K562 (cell line): ENCODE measurements at regions not wholly inside any gene's neighbourhood (a gene's known extent, or its start where the extent isn't known, plus 50 kb on each side); places are given as distances from the start of the nearest gene placed in this dataset.

Source experiments
- CBX5 ChIP-seq: IDR thresholded peaks from 2 replicates; pipeline ENCODE4 v1.6.1; 2014; ENCODE audit warnings: low read depth, borderline replicate concordance
- NFRKB ChIP-seq: fragments of 450-650 bp; IDR thresholded peaks from 2 replicates; pipeline ENCODE4 v1.6.1; 2016; ENCODE audit warnings: low read depth
- NR2C2 ChIP-seq, 2 experiments: fragments of 200-800 bp in 1 of 2; sonication (Bioruptor generic) in 1 of 2; sonication (generic) in 1 of 2; formaldehyde crosslinking in 1 of 2; IDR thresholded peaks; 2 replicates each; pipeline versions ENCODE4 v1.6.1 to v1.8.0; 2016 to 2022; ENCODE audit warnings: mild to moderate bottlenecking in 1 of 2, missing compliant biosample characterization in 1 of 2, missing genetic modification characterization in 1 of 2, missing genetic modification reagents in 1 of 2
- TBP ChIP-seq: optimal IDR thresholded peaks from 2 replicates; pipeline ENCODE3; 2011; ENCODE audit warnings: low read depth, low read length, improper control_type of control experiment
- ZFP30 ChIP-seq: fragments of 250-450 bp; sonication (Bioruptor Pico); IDR thresholded peaks from 2 replicates; pipeline ENCODE4 v1.8.0; 2022; ENCODE audit warnings: moderate library complexity, mild to moderate bottlenecking, inconsistent platforms, borderline replicate concordance
- TF ChIP-seq, protein P1 (sequence below): IDR thresholded peaks from 2 replicates; pipeline ENCODE4 v1.6.1; 2016; ENCODE audit warnings: missing genetic modification characterization, missing compliant biosample characterization
- TF ChIP-seq, protein P2 (sequence below), 3 experiments: fragments of 200-800 bp in 1 of 3; fragments of 250-450 bp in 1 of 3; fragments of 450-650 bp in 1 of 3; sonication (Bioruptor Pico) in 1 of 3; sonication (Bioruptor generic) in 1 of 3; formaldehyde crosslinking in 1 of 3; IDR thresholded peaks; 2 replicates each; pipeline versions ENCODE4 v1.6.1 to v1.8.0; 2016 to 2022; ENCODE audit warnings: mild to moderate bottlenecking in 2 of 3, missing genetic modification characterization in 2 of 3, missing compliant biosample characterization in 1 of 3, moderate library complexity in 1 of 3

DNA sequence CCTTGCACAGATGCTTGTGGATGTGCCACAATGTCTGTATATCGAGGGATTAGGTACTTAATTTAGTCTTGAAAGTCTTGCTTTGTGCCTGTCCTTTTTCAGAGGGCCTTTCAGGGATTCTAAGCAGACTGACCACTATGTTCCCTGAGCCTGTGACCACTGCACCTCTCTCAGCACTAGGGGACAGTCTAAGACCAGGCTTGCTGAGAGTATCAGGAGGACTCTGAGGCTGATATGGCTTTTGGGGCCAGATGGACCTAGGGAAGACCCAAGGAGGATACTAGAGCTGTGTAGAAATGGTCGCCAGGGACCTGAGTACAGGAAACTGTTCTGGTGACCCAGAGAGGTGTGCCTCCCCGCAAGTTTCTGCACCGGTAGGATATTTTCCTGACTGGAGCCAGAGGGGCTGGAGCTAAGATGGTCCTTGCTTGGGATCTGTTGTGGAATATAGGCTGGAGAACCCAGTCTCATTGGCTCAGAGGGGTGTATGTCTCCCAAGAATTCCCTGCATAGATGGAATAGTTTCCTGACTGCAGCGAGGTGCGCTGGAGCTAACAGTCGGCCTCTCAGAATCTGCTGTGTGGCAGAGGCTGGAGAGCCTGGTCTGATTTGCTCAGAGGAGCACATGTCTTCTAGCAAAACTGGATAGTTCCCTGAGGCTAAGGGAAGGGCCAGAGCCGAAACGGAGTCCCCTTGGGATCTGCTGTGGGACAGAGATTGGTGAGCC lies 213.2 kb upstream of the DCBLD2 start:
- TF ChIP-seq TBP (no peak), CBX5 (no peak), NR2C2 (CRISPR knock-in tag; IDR thresholded peaks at IDR 0.05) (no peak), NR2C2 (tag; IDR thresholded peaks at IDR 0.05) (no peak), NFRKB (no peak), ZFP30 (CRISPR knock-in tag) (no peak)
- TF ChIP-seq, protein P1, sequence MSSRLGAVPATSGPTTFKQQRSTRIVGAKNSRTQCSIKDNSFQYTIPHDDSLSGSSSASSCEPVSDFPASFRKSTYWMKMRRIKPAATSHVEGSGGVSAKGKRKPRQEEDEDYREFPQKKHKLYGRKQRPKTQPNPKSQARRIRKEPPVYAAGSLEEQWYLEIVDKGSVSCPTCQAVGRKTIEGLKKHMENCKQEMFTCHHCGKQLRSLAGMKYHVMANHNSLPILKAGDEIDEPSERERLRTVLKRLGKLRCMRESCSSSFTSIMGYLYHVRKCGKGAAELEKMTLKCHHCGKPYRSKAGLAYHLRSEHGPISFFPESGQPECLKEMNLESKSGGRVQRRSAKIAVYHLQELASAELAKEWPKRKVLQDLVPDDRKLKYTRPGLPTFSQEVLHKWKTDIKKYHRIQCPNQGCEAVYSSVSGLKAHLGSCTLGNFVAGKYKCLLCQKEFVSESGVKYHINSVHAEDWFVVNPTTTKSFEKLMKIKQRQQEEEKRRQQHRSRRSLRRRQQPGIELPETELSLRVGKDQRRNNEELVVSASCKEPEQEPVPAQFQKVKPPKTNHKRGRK (tag): no peak
- TF ChIP-seq, protein P2, sequence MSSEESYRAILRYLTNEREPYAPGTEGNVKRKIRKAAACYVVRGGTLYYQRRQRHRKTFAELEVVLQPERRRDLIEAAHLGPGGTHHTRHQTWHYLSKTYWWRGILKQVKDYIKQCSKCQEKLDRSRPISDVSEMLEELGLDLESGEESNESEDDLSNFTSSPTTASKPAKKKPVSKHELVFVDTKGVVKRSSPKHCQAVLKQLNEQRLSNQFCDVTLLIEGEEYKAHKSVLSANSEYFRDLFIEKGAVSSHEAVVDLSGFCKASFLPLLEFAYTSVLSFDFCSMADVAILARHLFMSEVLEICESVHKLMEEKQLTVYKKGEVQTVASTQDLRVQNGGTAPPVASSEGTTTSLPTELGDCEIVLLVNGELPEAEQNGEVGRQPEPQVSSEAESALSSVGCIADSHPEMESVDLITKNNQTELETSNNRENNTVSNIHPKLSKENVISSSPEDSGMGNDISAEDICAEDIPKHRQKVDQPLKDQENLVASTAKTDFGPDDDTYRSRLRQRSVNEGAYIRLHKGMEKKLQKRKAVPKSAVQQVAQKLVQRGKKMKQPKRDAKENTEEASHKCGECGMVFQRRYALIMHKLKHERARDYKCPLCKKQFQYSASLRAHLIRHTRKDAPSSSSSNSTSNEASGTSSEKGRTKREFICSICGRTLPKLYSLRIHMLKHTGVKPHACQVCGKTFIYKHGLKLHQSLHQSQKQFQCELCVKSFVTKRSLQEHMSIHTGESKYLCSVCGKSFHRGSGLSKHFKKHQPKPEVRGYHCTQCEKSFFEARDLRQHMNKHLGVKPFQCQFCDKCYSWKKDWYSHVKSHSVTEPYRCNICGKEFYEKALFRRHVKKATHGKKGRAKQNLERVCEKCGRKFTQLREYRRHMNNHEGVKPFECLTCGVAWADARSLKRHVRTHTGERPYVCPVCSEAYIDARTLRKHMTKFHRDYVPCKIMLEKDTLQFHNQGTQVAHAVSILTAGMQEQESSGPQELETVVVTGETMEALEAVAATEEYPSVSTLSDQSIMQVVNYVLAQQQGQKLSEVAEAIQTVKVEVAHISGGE (CRISPR knock-in tag; IDR thresholded peaks at IDR 0.05): no peak
